ENCODE measurements at regions not wholly inside any gene's neighbourhood (a gene's known extent, or its start where the extent isn't known, plus 50 kb on each side); places are given as distances from the start of the nearest gene placed in this dataset.

DNA sequence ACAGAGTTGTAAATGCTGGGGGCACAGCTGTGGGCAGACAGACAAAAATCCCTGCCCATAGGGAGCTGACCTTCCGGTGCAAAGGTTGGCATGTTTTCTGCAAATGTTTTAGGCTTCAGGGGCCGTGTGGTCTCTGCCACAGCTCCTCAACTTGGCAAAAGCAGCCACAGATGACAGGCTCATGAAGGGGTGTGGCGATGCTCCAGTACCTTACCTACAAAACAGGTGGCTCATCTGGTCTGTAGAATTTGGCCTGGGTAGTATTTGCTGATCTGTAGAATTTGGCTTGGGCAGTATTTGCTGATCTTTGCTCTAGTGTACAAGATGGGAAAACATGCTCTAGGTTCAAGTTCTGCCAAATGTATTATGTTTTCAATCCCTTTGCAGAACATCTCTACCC is 283.9 kb downstream of the GADD45G start:
- Histone ChIP-seq H3K4me3 (ENCODE audit: low read length in 2 of 2) (no peak overlapping the region), H3K4me1 (ENCODE audit: control insufficient read depth in 2 of 2, insufficient read depth in 2 of 2, low read length in 2 of 2) (peaks cover 3 to 7% of the 10 kb centered on the region in 2 donors), H3K27ac (ENCODE audit: low read depth in 2 of 2, low read length in 2 of 2) (no peak overlapping the region), H3K9me3 (ENCODE audit: control insufficient read depth in 2 of 2, low read length in 2 of 2) (no peaks in the 10 kb centered on the region), H3K36me3 (ENCODE audit: control insufficient read depth in 2 of 2, insufficient read depth in 2 of 2, low read length in 2 of 2) (no peaks in the 10 kb centered on the region), H3K27me3 (ENCODE audit: control insufficient read depth in 2 of 2, insufficient read depth in 2 of 2, low read length in 2 of 2) (no peaks in the 10 kb centered on the region), H3K9ac (ENCODE audit: low read depth in 1 of 2, low read length in 2 of 2) (no peak overlapping the region)

DNA sequence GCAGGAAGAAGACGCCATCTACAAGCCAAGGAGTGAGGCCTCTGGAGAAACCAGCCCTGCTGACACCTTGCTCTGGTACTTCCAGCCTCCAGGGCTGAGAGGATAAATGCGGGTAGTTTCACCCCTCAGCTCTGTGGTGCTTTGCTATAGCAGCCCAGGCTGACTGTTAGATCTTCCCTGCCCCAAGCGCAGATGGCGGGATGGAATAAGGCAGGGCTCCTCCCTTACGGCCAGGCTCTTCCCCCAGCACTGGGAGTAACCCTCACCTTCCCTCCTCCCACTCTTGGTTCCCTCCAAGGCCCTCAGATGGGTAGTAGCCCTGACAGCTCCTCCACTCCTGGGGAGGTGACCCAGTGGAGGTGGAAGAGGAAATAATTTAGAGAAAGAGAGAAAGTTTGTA is 285.1 kb downstream of the GADD45G start:
- H3K4me3 ChIP-seq (ENCODE audit: low read length in 2 of 2): no peak overlapping the region
- no peaks in the 10 kb centered on the region for H3K36me3 ChIP-seq (ENCODE audit: control insufficient read depth in 2 of 2, insufficient read depth in 2 of 2, low read length in 2 of 2)
- H3K27ac ChIP-seq (ENCODE audit: low read depth in 2 of 2, low read length in 2 of 2): no peak overlapping the region
- H3K27me3 ChIP-seq (ENCODE audit: control insufficient read depth in 2 of 2, insufficient read depth in 2 of 2, low read length in 2 of 2): no peaks in the 10 kb centered on the region
- peaks cover 3 to 7% of the 10 kb centered on the region in 2 donors for H3K4me1 ChIP-seq (ENCODE audit: control insufficient read depth in 2 of 2, insufficient read depth in 2 of 2, low read length in 2 of 2)
- H3K9me3 ChIP-seq (ENCODE audit: control insufficient read depth in 2 of 2, low read length in 2 of 2): no peaks in the 10 kb centered on the region
- no peak overlapping the region for H3K9ac ChIP-seq (ENCODE audit: low read depth in 1 of 2, low read length in 2 of 2)

DNA sequence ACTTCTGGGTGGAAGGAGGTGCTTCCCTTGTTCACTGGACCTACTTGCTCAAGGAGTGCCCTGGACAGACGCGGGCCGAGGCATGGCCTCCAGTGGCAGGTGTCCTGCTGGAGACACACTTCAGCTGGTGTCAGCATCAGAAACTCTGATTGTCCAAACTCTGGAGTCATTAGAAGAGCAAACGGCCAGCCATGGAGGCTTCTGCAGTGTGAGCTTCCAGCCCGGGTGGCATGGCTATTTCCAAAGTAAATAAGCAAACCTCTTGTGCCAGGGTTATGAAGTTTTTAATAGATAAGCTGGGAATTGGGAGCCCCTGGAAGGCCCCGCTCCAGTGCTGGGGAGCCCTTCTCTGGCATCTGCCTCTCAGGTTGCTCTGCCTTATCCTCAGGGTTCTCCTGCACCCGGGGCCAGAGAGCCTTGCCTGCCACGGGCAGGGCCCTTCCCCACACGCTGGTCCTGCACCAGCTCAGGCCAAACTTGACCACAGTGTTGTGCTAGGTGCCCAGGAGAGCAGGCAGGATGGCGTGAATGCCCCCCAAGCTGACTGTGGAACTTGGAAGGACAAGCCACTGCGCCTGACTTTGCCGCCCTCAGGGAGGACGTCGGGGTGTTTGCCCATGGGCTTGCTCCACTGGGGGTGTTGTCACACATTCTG is 285.6 kb downstream of the GADD45G start:
- Histone ChIP-seq H3K9ac (ENCODE audit: low read depth in 1 of 2, low read length in 2 of 2) (no peak overlapping the region), H3K9me3 (ENCODE audit: control insufficient read depth in 2 of 2, low read length in 2 of 2) (no peaks in the 10 kb centered on the region), H3K27me3 (ENCODE audit: control insufficient read depth in 2 of 2, insufficient read depth in 2 of 2, low read length in 2 of 2) (no peaks in the 10 kb centered on the region), H3K4me1 (ENCODE audit: control insufficient read depth in 2 of 2, insufficient read depth in 2 of 2, low read length in 2 of 2) (peaks cover 3 to 7% of the 10 kb centered on the region in 2 donors), H3K36me3 (ENCODE audit: control insufficient read depth in 2 of 2, insufficient read depth in 2 of 2, low read length in 2 of 2) (no peaks in the 10 kb centered on the region), H3K4me3 (ENCODE audit: low read length in 2 of 2) (no peak overlapping the region), H3K27ac (ENCODE audit: low read depth in 2 of 2, low read length in 2 of 2) (no peak overlapping the region)

DNA sequence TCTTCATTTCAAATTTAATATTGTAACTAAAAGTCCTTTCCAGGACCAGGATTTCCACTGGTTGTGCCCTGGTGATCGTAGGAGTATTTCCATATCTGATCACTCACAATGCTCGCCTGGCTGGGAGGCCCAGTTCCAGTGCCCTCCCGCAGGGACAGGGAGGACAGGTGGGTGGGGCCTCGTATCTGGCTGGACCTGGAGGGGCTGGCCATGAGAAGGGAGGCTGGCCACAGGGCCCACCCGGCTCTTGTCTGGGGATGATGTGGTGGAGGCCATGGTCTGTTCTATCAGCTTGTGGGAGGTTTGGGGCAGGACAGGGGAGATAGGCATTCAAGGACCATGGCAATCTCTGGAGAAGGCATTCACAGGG is 286.4 kb downstream of the GADD45G start:
- Histone ChIP-seq H3K9ac (ENCODE audit: low read depth in 1 of 2, low read length in 2 of 2) (no peak overlapping the region), H3K27ac (ENCODE audit: low read depth in 2 of 2, low read length in 2 of 2) (peak overlapping the region; percentile 17 to 27), H3K9me3 (ENCODE audit: control insufficient read depth in 2 of 2, low read length in 2 of 2) (no peaks in the 10 kb centered on the region), H3K4me3 (ENCODE audit: low read length in 2 of 2) (no peak overlapping the region), H3K27me3 (ENCODE audit: control insufficient read depth in 2 of 2, insufficient read depth in 2 of 2, low read length in 2 of 2) (no peaks in the 10 kb centered on the region), H3K36me3 (ENCODE audit: control insufficient read depth in 2 of 2, insufficient read depth in 2 of 2, low read length in 2 of 2) (no peaks in the 10 kb centered on the region), H3K4me1 (ENCODE audit: control insufficient read depth in 2 of 2, insufficient read depth in 2 of 2, low read length in 2 of 2) (peaks cover 3 to 7% of the 10 kb centered on the region in 2 donors)

DNA sequence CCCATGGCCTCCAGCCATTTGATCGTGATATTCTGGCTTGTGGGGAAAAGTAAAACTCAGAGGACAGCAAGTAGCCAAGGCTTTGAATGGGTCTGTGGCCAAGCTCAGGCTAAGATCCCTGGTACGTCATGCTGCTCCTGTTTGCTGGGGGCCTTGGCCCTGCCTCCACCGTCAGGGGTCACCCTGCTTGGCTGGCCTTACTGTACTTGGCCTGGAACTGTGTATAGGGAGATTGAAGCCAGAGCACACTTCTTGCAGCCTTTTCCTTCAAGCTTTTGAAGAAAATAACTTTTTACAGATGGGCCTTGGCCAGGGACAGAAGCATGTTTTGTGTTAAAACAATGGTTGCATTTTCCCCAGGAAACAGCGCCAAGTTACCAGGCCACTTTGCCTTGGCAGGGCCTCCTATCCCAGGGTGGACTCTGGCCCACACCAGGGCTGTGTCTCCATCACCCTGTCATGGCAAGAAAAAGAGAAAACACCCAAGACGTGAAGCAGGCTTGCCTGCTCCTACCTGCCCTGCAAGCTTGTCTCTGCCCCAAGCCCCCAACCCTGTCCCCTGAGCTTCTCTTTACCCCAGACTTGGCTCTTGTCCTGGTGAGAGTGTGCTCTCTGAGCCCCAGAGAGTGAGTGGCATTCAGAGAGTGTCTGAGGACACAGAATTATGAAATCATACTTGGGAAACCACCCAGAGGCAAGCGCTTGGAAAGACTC is 286.9 kb downstream of the GADD45G start:
- Histone ChIP-seq H3K9me3 (ENCODE audit: control insufficient read depth in 2 of 2, low read length in 2 of 2) (no peaks in the 10 kb centered on the region), H3K36me3 (ENCODE audit: control insufficient read depth in 2 of 2, insufficient read depth in 2 of 2, low read length in 2 of 2) (no peaks in the 10 kb centered on the region), H3K27me3 (ENCODE audit: control insufficient read depth in 2 of 2, insufficient read depth in 2 of 2, low read length in 2 of 2) (no peaks in the 10 kb centered on the region), H3K9ac (ENCODE audit: low read depth in 1 of 2, low read length in 2 of 2) (peak overlapping the region in 1 of 2 donors; percentile 18), H3K4me1 (ENCODE audit: control insufficient read depth in 2 of 2, insufficient read depth in 2 of 2, low read length in 2 of 2) (peaks cover 3 to 7% of the 10 kb centered on the region in 2 donors), H3K27ac (ENCODE audit: low read depth in 2 of 2, low read length in 2 of 2) (peak overlapping the region; percentile 17 to 27), H3K4me3 (ENCODE audit: low read length in 2 of 2) (no peak overlapping the region)

DNA sequence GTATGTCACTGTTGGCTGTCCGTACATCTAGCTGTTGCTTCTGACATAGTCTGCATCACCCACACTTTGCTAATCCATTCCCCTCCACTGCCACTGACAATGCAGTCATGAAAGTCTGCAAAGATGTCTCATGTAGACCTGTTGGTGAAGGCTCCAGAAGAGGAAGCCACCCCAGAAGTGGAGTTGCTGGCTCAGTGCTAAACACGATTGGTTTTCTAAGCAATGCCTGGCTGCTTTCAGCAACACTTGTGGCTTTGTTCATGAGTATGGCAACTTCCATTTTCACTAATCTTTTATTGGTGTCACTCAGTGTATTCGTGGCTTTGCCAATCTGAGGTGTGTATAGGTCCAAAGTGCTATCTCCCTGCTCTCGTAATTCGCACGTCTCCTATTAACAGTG is 288.1 kb downstream of the GADD45G start:
- Histone ChIP-seq H3K9me3 (ENCODE audit: control insufficient read depth in 2 of 2, low read length in 2 of 2) (no peaks in the 10 kb centered on the region), H3K9ac (ENCODE audit: low read depth in 1 of 2, low read length in 2 of 2) (no peak overlapping the region), H3K4me3 (ENCODE audit: low read length in 2 of 2) (no peak overlapping the region), H3K27ac (ENCODE audit: low read depth in 2 of 2, low read length in 2 of 2) (no peak overlapping the region), H3K4me1 (ENCODE audit: control insufficient read depth in 2 of 2, insufficient read depth in 2 of 2, low read length in 2 of 2) (peaks cover 3 to 7% of the 10 kb centered on the region in 2 donors), H3K27me3 (ENCODE audit: control insufficient read depth in 2 of 2, insufficient read depth in 2 of 2, low read length in 2 of 2) (no peaks in the 10 kb centered on the region), H3K36me3 (ENCODE audit: control insufficient read depth in 2 of 2, insufficient read depth in 2 of 2, low read length in 2 of 2) (no peaks in the 10 kb centered on the region)

DNA sequence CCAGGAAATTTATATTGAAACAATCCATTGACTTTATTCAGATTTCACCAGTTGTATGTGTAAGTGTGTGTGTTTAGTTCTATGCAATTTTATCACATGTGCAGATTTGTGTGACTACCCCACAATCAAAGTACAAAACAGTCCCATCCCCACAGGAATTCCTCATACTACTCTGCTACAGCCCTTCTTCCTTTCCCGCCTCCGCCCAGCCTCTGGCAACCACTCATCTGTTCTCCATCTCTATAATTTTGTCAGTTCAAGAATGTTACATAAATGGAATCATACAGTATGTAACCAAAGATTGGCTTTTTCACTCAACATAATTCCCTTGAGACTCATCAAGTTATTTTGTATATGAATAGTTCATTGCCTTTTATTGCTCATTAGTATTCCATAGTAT is 289.1 kb downstream of the GADD45G start:
- Histone ChIP-seq H3K36me3 (ENCODE audit: control insufficient read depth in 2 of 2, insufficient read depth in 2 of 2, low read length in 2 of 2) (no peaks in the 10 kb centered on the region), H3K27ac (ENCODE audit: low read depth in 2 of 2, low read length in 2 of 2) (no peak overlapping the region), H3K4me1 (ENCODE audit: control insufficient read depth in 2 of 2, insufficient read depth in 2 of 2, low read length in 2 of 2) (peaks cover 3 to 7% of the 10 kb centered on the region in 2 donors), H3K9me3 (ENCODE audit: control insufficient read depth in 2 of 2, low read length in 2 of 2) (no peaks in the 10 kb centered on the region), H3K9ac (ENCODE audit: low read depth in 1 of 2, low read length in 2 of 2) (no peak overlapping the region), H3K27me3 (ENCODE audit: control insufficient read depth in 2 of 2, insufficient read depth in 2 of 2, low read length in 2 of 2) (no peaks in the 10 kb centered on the region), H3K4me3 (ENCODE audit: low read length in 2 of 2) (no peak overlapping the region)

DNA sequence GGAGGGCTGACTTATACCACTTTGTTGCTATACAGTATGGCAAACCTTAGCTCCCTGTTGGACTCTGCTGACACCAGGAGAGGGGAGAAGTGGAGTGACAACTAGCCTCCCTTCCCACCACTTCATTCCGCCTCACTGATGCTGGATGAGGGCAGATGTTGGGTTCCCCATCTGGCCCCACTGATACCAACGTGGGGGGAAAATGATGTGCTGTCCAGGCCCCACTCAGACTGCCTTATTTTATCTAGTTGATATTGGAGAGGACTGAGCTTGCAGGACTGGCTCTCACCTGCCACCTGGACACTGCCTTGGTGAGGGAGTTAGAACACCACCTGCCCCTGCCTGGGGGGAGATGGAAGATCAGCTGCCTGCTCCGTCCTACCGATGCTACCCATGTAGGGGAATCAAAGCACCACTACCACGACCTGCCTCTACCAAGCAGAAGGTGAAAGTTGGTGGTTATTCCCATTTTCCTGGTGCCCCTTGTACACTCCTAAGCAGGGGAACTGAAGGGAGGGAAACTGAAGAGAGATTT is 292.1 kb downstream of the GADD45G start:
- Histone ChIP-seq H3K4me3 (ENCODE audit: low read length in 2 of 2) (no peak overlapping the region), H3K27ac (ENCODE audit: low read depth in 2 of 2, low read length in 2 of 2) (no peak overlapping the region), H3K9me3 (ENCODE audit: control insufficient read depth in 2 of 2, low read length in 2 of 2) (no peaks in the 10 kb centered on the region), H3K27me3 (ENCODE audit: control insufficient read depth in 2 of 2, insufficient read depth in 2 of 2, low read length in 2 of 2) (no peaks in the 10 kb centered on the region), H3K4me1 (ENCODE audit: control insufficient read depth in 2 of 2, insufficient read depth in 2 of 2, low read length in 2 of 2) (peaks cover 2% of the 10 kb centered on the region in 2 donors), H3K36me3 (ENCODE audit: control insufficient read depth in 2 of 2, insufficient read depth in 2 of 2, low read length in 2 of 2) (no peaks in the 10 kb centered on the region), H3K9ac (ENCODE audit: low read depth in 1 of 2, low read length in 2 of 2) (no peak overlapping the region)

DNA sequence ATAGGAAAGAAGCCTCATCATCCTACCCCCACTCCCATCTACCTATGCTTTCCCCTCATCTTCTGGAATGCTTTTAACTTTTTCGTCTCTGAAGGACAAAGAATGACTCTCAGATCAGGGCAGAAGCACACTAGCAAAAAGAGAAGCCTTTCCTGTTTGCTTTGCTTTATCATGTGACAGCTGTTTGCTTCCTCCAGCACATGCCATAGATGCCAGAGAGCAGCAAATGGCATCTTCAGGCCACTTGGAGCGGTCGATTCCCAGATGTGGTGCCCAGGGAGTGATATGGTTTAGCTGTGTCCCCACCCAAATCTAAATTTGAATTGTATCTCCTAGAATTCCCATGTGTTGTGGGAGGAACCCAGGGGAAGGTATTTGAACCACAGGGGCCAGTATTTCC is 294.8 kb downstream of the GADD45G start:
- no peak overlapping the region for H3K9ac ChIP-seq (ENCODE audit: low read depth in 1 of 2, low read length in 2 of 2)
- H3K9me3 ChIP-seq (ENCODE audit: control insufficient read depth in 2 of 2, low read length in 2 of 2): no peaks in the 10 kb centered on the region
- no peak overlapping the region for H3K27ac ChIP-seq (ENCODE audit: low read depth in 2 of 2, low read length in 2 of 2)
- H3K27me3 ChIP-seq (ENCODE audit: control insufficient read depth in 2 of 2, insufficient read depth in 2 of 2, low read length in 2 of 2): no peaks in the 10 kb centered on the region
- H3K36me3 ChIP-seq (ENCODE audit: control insufficient read depth in 2 of 2, insufficient read depth in 2 of 2, low read length in 2 of 2): no peaks in the 10 kb centered on the region
- no peak overlapping the region for H3K4me3 ChIP-seq (ENCODE audit: low read length in 2 of 2)
- no peaks in the 10 kb centered on the region for H3K4me1 ChIP-seq (ENCODE audit: control insufficient read depth in 2 of 2, insufficient read depth in 2 of 2, low read length in 2 of 2)

DNA sequence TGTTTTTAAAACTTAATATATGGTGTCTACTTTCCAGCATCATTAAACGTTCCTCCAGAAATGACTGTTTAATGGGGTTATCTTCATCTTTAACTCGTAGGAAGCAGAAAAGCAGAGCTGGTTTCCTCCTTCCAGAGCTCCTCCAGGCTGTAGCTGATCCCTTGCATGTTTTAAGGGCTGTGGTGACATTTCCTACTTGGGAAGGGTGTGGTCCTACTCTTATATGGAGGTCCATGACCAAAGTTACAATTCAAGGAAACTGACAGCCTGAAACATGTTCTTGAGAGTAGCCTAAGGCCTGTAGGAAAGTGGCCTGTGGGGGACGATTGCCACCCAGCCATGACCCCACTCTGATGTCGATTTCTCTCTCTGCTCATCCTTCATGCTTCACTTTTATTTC is 297.1 kb downstream of the GADD45G start:
- no peak overlapping the region for H3K27ac ChIP-seq (ENCODE audit: low read depth in 2 of 2, low read length in 2 of 2)
- no peak overlapping the region for H3K4me3 ChIP-seq (ENCODE audit: low read length in 2 of 2)
- no peaks in the 10 kb centered on the region for H3K9me3 ChIP-seq (ENCODE audit: control insufficient read depth in 2 of 2, low read length in 2 of 2)
- no peaks in the 10 kb centered on the region for H3K4me1 ChIP-seq (ENCODE audit: control insufficient read depth in 2 of 2, insufficient read depth in 2 of 2, low read length in 2 of 2)
- H3K36me3 ChIP-seq (ENCODE audit: control insufficient read depth in 2 of 2, insufficient read depth in 2 of 2, low read length in 2 of 2): no peaks in the 10 kb centered on the region
- no peaks in the 10 kb centered on the region for H3K27me3 ChIP-seq (ENCODE audit: control insufficient read depth in 2 of 2, insufficient read depth in 2 of 2, low read length in 2 of 2)
- no peak overlapping the region for H3K9ac ChIP-seq (ENCODE audit: low read depth in 1 of 2, low read length in 2 of 2)

Measured in mucosa of rectum (tissue), 2 donors.